Natural killer cell (primary cell): ENCODE measurements at regions not wholly inside any gene's neighbourhood (a gene's known extent, or its start where the extent isn't known, plus 50 kb on each side); places are given as distances from the start of the nearest gene placed in this dataset.

ENCODE experiments used
- ATAC-seq, 3 donors: fragments of 150-1000 bp in 2 of 3; fragments of 200-7000 bp in 1 of 3; cut with Tn5 transposase; 1 replicate in 1 of 3; 2 replicates in 2 of 3; pipeline ENCODE4 v1.10.0; 2021; ENCODE audit warnings: mild to moderate bottlenecking in 2 of 3, moderate library complexity in 2 of 3
- DNase-seq, 2 donors: peaks; one replicate each; pipeline versions ENCODE4 v3.0.0 to v3.0.0-alpha.2; 2013 to 2021; ENCODE audit warnings: mixed read lengths in 1 of 2
- H3K27ac ChIP-seq: one replicate; pipeline ENCODE4 v1.5.1; 2013; ENCODE audit warnings: mild to moderate bottlenecking, low read length
- H3K27me3 ChIP-seq: one replicate; pipeline ENCODE4 v1.6.1; 2013; ENCODE audit warnings: low read length; ENCODE audit not compliant: control insufficient read depth, insufficient read depth
- H3K36me3 ChIP-seq: one replicate; pipeline ENCODE4 v1.6.1; 2013; ENCODE audit warnings: low read length; ENCODE audit not compliant: control insufficient read depth, insufficient read depth
- H3K4me1 ChIP-seq: one replicate; pipeline ENCODE4 v1.6.1; 2013; ENCODE audit warnings: low read length; ENCODE audit not compliant: control insufficient read depth, insufficient read depth
- H3K4me3 ChIP-seq: one replicate; pipeline ENCODE4 v1.5.1; 2013; ENCODE audit warnings: low read length
- H3K9me3 ChIP-seq: one replicate; pipeline ENCODE4 v1.6.1; 2013; ENCODE audit warnings: low read length; ENCODE audit not compliant: control insufficient read depth, insufficient read depth
- H3K27ac Mint-ChIP-seq, 2 donors: one replicate each; pipeline ENCODE4 v1.8.0; 2022; ENCODE audit warnings: mild to moderate bottlenecking in 2 of 2, mixed read lengths in 2 of 2, moderate library complexity in 1 of 2
- H3K27me3 Mint-ChIP-seq, 2 donors: one replicate each; pipeline ENCODE4 v1.8.0; 2022; ENCODE audit warnings: low read depth in 2 of 2, mixed read lengths in 2 of 2
- H3K36me3 Mint-ChIP-seq: one replicate; pipeline ENCODE4 v1.8.0; 2022; ENCODE audit warnings: mixed read lengths
- H3K4me1 Mint-ChIP-seq, 2 donors: one replicate each; pipeline ENCODE4 v1.8.0; 2022; ENCODE audit warnings: mixed read lengths in 2 of 2
- H3K4me3 Mint-ChIP-seq: one replicate; pipeline ENCODE4 v1.8.0; 2022; ENCODE audit warnings: mild to moderate bottlenecking, moderate library complexity, mixed read lengths
- H3K9me3 Mint-ChIP-seq, 2 donors: one replicate each; pipeline ENCODE4 v1.8.0; 2022; ENCODE audit warnings: mixed read lengths in 2 of 2
- CTCF ChIP-seq: fragments of 200-600 bp; IDR thresholded peaks from one replicate; pipeline ENCODE4 v1.8.0; 2022; ENCODE audit warnings: antibody characterized with exemption
- WGBS: methylation state at CpG from one replicate; pipeline ENCODE4 v1.1.7; 2013; ENCODE audit warnings: missing lambda C conversion rate; ENCODE audit not compliant: insufficient coverage; 5-methylcytosine and 5-hydroxymethylcytosine counted together
- intact Hi-C: fragments of 100-400 bp; cut with micrococcal nuclease; formaldehyde crosslinking; loops from one replicate; pipeline ENCODE4 v1.14.2; 2022

DNA sequence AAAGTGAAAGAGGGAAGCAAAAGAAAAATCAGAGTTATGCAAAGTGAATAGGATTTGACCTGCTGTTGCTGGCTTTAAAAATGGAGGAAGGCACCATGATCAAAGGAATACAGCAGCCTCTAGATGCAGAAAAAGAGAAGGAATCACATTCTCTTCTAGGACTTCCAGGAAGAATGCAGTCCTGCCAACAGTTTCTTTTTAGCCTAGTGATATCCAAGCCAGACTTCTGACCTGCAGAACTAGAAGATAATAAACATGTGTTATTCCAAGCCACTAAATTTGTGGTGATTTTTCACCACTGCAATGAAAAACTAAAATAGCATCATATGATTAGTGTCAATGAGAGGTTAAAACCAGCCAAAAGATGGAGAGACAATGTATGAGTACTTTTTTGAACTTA lies 101.9 kb upstream of the ADAMTS5 start:
- no peaks in the 10 kb centered on the region for H3K4me1 ChIP-seq
- H3K27ac ChIP-seq = no peak overlapping the region
- ATAC-seq (no peak), DNase-seq (no peak)
- peaks cover 12 to 13% of the 10 kb centered on the region in 2 donors for H3K9me3 Mint-ChIP-seq
- no peaks in the 10 kb centered on the region for H3K27me3 ChIP-seq
- H3K4me3 ChIP-seq = no peak overlapping the region
- no peak overlapping the region for H3K4me3 Mint-ChIP-seq
- no peaks in the 10 kb centered on the region for H3K27me3 Mint-ChIP-seq
- H3K27ac Mint-ChIP-seq = no peak overlapping the region
- no peaks in the 10 kb centered on the region for H3K4me1 Mint-ChIP-seq
- no peaks in the 10 kb centered on the region for H3K36me3 Mint-ChIP-seq
- intact Hi-C loops = no loop called here
- no peaks in the 10 kb centered on the region for H3K9me3 ChIP-seq
- H3K36me3 ChIP-seq = no peaks in the 10 kb centered on the region
- no peak for TF ChIP-seq CTCF

DNA sequence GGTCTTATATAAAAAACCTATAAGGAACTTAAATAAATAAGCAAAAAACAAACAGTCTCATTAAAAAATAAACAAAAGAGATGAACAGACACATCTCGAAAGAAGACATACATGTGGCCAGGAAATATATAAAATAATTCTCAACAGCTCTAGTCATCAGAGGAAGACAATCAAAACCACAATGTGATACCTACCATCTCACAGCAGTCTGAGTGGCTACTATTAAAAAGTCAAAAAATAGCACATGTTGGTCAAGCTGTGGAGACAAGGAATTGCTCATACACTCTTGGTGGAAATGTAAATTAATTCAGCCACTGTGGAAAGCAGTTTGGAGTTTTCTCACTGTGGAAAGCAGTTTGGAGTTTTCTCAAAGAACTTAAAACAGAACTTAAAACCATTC lies 100.3 kb upstream of the ADAMTS5 start:
- no peak for TF ChIP-seq CTCF
- intact Hi-C loops = no loop called here
- H3K36me3 ChIP-seq = no peaks in the 10 kb centered on the region
- Mint-ChIP-seq H3K4me1 (no peaks in the 10 kb centered on the region), H3K27me3 (no peaks in the 10 kb centered on the region), H3K4me3 (no peak overlapping the region), H3K9me3 (peaks cover 14 to 17% of the 10 kb centered on the region in 2 donors), H3K27ac (no peak overlapping the region), H3K36me3 (no peaks in the 10 kb centered on the region)
- no peak overlapping the region for H3K4me3 ChIP-seq
- DNase-seq (no peak), ATAC-seq (no peak)
- no peaks in the 10 kb centered on the region for H3K4me1 ChIP-seq
- H3K9me3 ChIP-seq = no peaks in the 10 kb centered on the region
- no peak overlapping the region for H3K27ac ChIP-seq
- no CpG with 5 or more reads among the region's 1 CpG for WGBS
- no peaks in the 10 kb centered on the region for H3K27me3 ChIP-seq

DNA sequence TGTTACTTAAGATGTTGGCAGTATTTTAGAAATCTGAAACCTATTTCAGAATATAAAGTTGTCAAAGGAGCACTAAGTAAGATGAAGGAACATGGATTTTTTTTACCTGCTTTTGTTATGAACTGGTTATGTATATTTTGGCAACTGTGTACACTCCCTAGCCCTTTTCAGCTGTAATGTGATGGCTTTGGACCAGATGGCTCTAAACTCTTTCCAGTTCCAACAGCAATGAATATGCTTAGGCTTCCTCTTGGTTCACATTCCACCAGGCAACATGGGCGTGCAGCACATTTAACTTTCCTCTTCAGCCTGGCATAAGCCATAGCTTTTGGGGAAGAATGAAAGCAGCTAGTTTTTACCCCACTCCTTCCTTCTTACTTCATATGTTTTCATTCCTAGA lies 95.6 kb upstream of the ADAMTS5 start:
- DNase-seq (no peak), ATAC-seq (no peak)
- no peaks in the 10 kb centered on the region for H3K4me1 Mint-ChIP-seq
- no peaks in the 10 kb centered on the region for H3K36me3 Mint-ChIP-seq
- H3K27ac Mint-ChIP-seq = no peak overlapping the region
- intact Hi-C loops = no loop called here
- H3K9me3 ChIP-seq = no peaks in the 10 kb centered on the region
- no peaks in the 10 kb centered on the region for H3K27me3 Mint-ChIP-seq
- no peak overlapping the region for H3K27ac ChIP-seq
- H3K36me3 ChIP-seq = no peaks in the 10 kb centered on the region
- WGBS = 88% methylated on average over 1 of the region's 1 CpG
- H3K9me3 Mint-ChIP-seq = peaks cover 14 to 20% of the 10 kb centered on the region in 2 donors
- no peaks in the 10 kb centered on the region for H3K27me3 ChIP-seq
- H3K4me1 ChIP-seq = no peaks in the 10 kb centered on the region
- no peak overlapping the region for H3K4me3 Mint-ChIP-seq
- TF ChIP-seq CTCF = no peak
- no peak overlapping the region for H3K4me3 ChIP-seq

DNA sequence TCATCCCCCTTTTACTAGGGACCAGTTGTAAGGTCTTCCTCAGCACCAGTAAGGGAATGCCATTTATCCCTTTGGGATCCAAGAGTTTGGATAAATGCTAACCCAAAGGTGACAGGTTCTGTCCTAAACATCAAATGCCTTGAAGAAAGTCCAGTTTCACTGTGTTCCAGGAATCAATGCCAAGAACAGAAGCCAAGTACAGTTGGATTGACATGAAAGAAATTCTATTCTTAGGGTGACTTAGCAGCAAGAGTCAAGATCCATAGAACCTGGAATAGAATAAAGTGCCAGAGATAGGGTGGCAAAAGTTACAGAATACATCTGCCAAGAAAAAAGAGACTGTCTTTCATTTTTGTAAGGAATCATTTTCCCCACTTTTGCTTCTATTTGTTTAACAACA lies 94.9 kb upstream of the ADAMTS5 start:
- H3K27me3 ChIP-seq = no peaks in the 10 kb centered on the region

More for the DNA sequence above, 94.9 kb upstream of the ADAMTS5 start:
- H3K27ac ChIP-seq = no peak overlapping the region
- ATAC-seq (no peak), DNase-seq (no peak)
- TF ChIP-seq CTCF = no peak
- H3K9me3 ChIP-seq = no peaks in the 10 kb centered on the region
- Mint-ChIP-seq H3K27ac (no peak overlapping the region), H3K4me1 (no peaks in the 10 kb centered on the region), H3K9me3 (peaks cover 14 to 20% of the 10 kb centered on the region in 2 donors), H3K36me3 (no peaks in the 10 kb centered on the region), H3K4me3 (no peak overlapping the region), H3K27me3 (no peaks in the 10 kb centered on the region)
- intact Hi-C loops = no loop called here
- H3K36me3 ChIP-seq = no peaks in the 10 kb centered on the region
- H3K4me1 ChIP-seq = no peaks in the 10 kb centered on the region
- H3K4me3 ChIP-seq = no peak overlapping the region
